Cardiac muscle cell (in vitro differentiated cells and primary cell): ENCODE measurements at regions not wholly inside any gene's neighbourhood (a gene's known extent, or its start where the extent isn't known, plus 50 kb on each side); places are given as distances from the start of the nearest gene placed in this dataset.

Source experiments
- DNase-seq, 2 donors: peaks; one replicate each; pipeline versions ENCODE4 v3.0.0 to v3.0.0-alpha.2; 2010 to 2017; ENCODE audit warnings: low read depth in 1 of 2, low spot score in 1 of 2
- H3K27ac ChIP-seq: fragments of 200-600 bp; sonication (generic); 2 replicates; pipeline ENCODE4 v1.5.1; 2016
- H3K27me3 ChIP-seq: fragments of 200-600 bp; sonication (generic); 2 replicates; pipeline ENCODE4 v1.6.0; 2016; ENCODE audit warnings: control low read depth
- H3K36me3 ChIP-seq: fragments of 200-600 bp; sonication (generic); 2 replicates; pipeline ENCODE4 v1.5.1; 2016; ENCODE audit warnings: control low read depth
- H3K4me1 ChIP-seq: fragments of 200-600 bp; sonication (generic); 2 replicates; pipeline ENCODE4 v1.8.1; 2017; ENCODE audit warnings: low read depth, mild to moderate bottlenecking, mixed run types
- H3K4me3 ChIP-seq: fragments of 200-600 bp; sonication (generic); 2 replicates; pipeline ENCODE4 v1.5.1; 2016; ENCODE audit warnings: mild to moderate bottlenecking
- H3K9me3 ChIP-seq: fragments of 200-600 bp; sonication (generic); 2 replicates; pipeline ENCODE4 v1.5.1; 2017; ENCODE audit warnings: low read depth, mild to moderate bottlenecking, control low read depth
- TF ChIP-seq, protein P1 (sequence below): IDR thresholded peaks from 2 replicates; pipeline ENCODE4 v1.5.1; 2012; ENCODE audit warnings: low read depth, mild to moderate bottlenecking, low read length

DNA sequence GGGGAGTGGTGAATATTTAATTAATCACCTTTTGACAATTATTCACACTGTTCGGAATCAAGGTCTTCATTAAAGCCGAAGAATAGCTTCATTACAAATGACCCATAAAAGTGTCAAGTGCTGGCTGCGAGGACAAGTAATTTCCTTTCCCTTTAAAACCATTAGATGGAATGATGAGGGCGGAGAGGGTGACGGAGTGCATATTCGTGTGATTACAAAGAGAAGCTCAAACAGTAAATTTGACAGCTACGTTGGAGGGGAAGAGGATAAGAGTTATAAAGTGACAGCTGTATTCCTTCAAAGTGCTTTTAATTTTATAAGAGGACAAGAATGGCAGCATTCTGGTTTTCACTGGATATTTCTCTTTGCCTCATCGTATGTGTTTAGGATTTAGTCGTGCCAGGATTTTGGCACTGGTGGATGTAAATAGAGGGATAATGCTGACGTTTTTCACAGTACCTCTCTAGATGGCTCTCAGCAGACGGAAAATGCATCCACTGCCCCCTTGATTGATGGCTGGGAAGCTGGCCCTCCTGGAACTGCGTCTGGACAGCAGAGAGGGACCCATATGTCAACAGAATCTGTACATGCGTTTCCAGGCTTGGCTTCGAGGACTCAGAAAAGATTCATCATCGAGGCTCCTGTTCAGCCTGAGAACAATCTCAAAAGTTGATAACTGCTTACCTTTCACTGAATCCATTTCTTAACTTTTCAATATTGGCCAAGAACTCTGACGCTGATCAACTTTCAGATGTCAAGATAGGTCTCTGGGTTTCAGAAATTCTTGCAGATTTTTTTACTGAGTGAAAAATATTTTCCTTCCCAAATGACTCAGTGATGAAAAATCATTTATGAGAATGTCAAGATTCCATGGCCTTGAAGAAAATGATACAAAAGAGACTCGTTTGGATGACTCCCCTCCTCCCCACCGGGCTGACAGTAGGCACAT is 50.4 kb upstream of the IRX2 start:
- Histone ChIP-seq H3K27ac (no peak overlapping the region), H3K4me1 (no peaks in the 10 kb centered on the region), H3K27me3 (no peaks in the 10 kb centered on the region), H3K9me3 (no peaks in the 10 kb centered on the region), H3K36me3 (no peaks in the 10 kb centered on the region), H3K4me3 (no peak overlapping the region)
- DNase-seq = no peak
- TF ChIP-seq, protein P1, sequence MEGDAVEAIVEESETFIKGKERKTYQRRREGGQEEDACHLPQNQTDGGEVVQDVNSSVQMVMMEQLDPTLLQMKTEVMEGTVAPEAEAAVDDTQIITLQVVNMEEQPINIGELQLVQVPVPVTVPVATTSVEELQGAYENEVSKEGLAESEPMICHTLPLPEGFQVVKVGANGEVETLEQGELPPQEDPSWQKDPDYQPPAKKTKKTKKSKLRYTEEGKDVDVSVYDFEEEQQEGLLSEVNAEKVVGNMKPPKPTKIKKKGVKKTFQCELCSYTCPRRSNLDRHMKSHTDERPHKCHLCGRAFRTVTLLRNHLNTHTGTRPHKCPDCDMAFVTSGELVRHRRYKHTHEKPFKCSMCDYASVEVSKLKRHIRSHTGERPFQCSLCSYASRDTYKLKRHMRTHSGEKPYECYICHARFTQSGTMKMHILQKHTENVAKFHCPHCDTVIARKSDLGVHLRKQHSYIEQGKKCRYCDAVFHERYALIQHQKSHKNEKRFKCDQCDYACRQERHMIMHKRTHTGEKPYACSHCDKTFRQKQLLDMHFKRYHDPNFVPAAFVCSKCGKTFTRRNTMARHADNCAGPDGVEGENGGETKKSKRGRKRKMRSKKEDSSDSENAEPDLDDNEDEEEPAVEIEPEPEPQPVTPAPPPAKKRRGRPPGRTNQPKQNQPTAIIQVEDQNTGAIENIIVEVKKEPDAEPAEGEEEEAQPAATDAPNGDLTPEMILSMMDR = no peak
